HG03139 (cell line): ENCODE measurements at regions not wholly inside any gene's neighbourhood (a gene's known extent, or its start where the extent isn't known, plus 50 kb on each side); places are given as distances from the start of the nearest gene placed in this dataset.

Source experiments
- ATAC-seq: cut with Tn5 transposase; IDR thresholded peaks from one replicate; pipeline ENCODE4 v1.9.1; 2021; ENCODE audit not compliant: unreplicated experiment

- peak; percentile 72 for ATAC-seq
These were observed 117.4 kb upstream of the COPS8 start for GRCh38 chr2:236968101-236968879.

- ATAC-seq = no peak
These were observed 116.7 kb upstream of the COPS8 start for GRCh38 chr2:236968880-236969534.

- ATAC-seq = no peak
These were observed 115.7 kb upstream of the COPS8 start for GRCh38 chr2:236969767-236970655.

- ATAC-seq = no peak
These were observed 115.1 kb upstream of the COPS8 start for GRCh38 chr2:236970656-236971010.

- ATAC-seq = no peak
These were observed 114.4 kb upstream of the COPS8 start for GRCh38 chr2:236971131-236971821.

GRCh38 chr2:236971919-236972381, 113.7 kb upstream of the COPS8 start:
- ATAC-seq = no peak

- no peak for ATAC-seq
These were observed 113.0 kb upstream of the COPS8 start for GRCh38 chr2:236972491-236973342.

- ATAC-seq = no peak
These were observed 112.2 kb upstream of the COPS8 start for GRCh38 chr2:236973343-236973980.

- no peak for ATAC-seq
These were observed 111.5 kb upstream of the COPS8 start for GRCh38 chr2:236974148-236974547.

GRCh38 chr2:236974752-236975151, 110.9 kb upstream of the COPS8 start:
- no peak for ATAC-seq

- no peak for ATAC-seq
These were observed 109.9 kb upstream of the COPS8 start for GRCh38 chr2:236975766-236976165.

- ATAC-seq = no peak
These were observed 109.2 kb upstream of the COPS8 start for GRCh38 chr2:236976266-236977062.

- ATAC-seq = no peak
These were observed 108.4 kb upstream of the COPS8 start for GRCh38 chr2:236977063-236977851.

- ATAC-seq = no peak
These were observed 107.8 kb upstream of the COPS8 start for GRCh38 chr2:236977852-236978398.

GRCh38 chr2:236979664-236980063, 106.0 kb upstream of the COPS8 start:
- ATAC-seq = no peak

- ATAC-seq = no peak
These were observed 104.7 kb upstream of the COPS8 start for GRCh38 chr2:236980961-236981360.

- no peak for ATAC-seq
These were observed 103.8 kb upstream of the COPS8 start for GRCh38 chr2:236981701-236982485.
